T-cell (primary cell): ENCODE measurements at regions not wholly inside any gene's neighbourhood (a gene's known extent, or its start where the extent isn't known, plus 50 kb on each side); places are given as distances from the start of the nearest gene placed in this dataset.
"Not testable (repeated sequence)": the region's sequence is repeated elsewhere in the genome, so short reads cannot be mapped to it uniquely, and the experiment has no call there.

ENCODE experiments used
- ATAC-seq, 4 experiments: fragments of 200-7000 bp in 3 of 4; fragments of 150-1000 bp in 1 of 4; cut with Tn5 transposase; replicated peaks in 1 of 4; 1 replicate in 3 of 4; 2 replicates in 1 of 4; pipeline ENCODE4 v1.10.0; 2021; ENCODE audit warnings: moderate library complexity in 3 of 4, mild to moderate bottlenecking in 2 of 4, moderate number of reproducible peaks in 1 of 4
- CTCF ChIA-PET, 2 donors: fragments of 300-600 bp; sonication (Branson Sonifier 250); formaldehyde crosslinking; loops; one replicate each; lab custom pipeline; 2022; ENCODE audit warnings: antibody characterized with exemption in 2 of 2; lab: Charles Lee
- POLR2A ChIA-PET, 2 donors: fragments of 300-600 bp; sonication (Branson Sonifier 250); formaldehyde crosslinking; loops; one replicate each; lab custom pipeline; 2022; ENCODE audit warnings: antibody characterized with exemption in 2 of 2; lab: Charles Lee
- DNase-seq, 35 experiments: peaks; one replicate each; pipeline versions ENCODE4 v3.0.0 to v3.0.0-alpha.2; 2013 to 2023
- H3K27ac ChIP-seq: one replicate; pipeline ENCODE4 v1.5.1; 2013; ENCODE audit warnings: low read length
- H3K27me3 ChIP-seq, 2 experiments: replicated peaks in 1 of 2; 1 replicate in 1 of 2; 2 replicates in 1 of 2; pipeline versions ENCODE4 v1.6.1 to v1.7.0; 2013; ENCODE audit warnings: low read length in 1 of 2, mixed read lengths in 1 of 2; ENCODE audit not compliant: control insufficient read depth in 2 of 2, insufficient read depth in 2 of 2; ENCODE audit errors: extremely low read depth in 1 of 2
- H3K36me3 ChIP-seq, 2 donors: 1 replicate in 1 of 2; 2 replicates in 1 of 2; pipeline versions ENCODE4 v1.6.1 to v1.7.0; 2013; ENCODE audit warnings: low read length in 1 of 2; ENCODE audit not compliant: control insufficient read depth in 2 of 2, insufficient read depth in 1 of 2; ENCODE audit errors: extremely low read depth in 1 of 2
- H3K4me1 ChIP-seq, 2 experiments: 1 replicate in 1 of 2; 2 replicates in 1 of 2; pipeline versions ENCODE4 v1.6.1 to v1.7.0; 2013; ENCODE audit warnings: low read length in 2 of 2, mixed read lengths in 1 of 2; ENCODE audit not compliant: insufficient read depth in 2 of 2, control insufficient read depth in 1 of 2; ENCODE audit errors: extremely low read depth in 1 of 2
- H3K4me3 ChIP-seq, 2 donors: 1 replicate in 1 of 2; 2 replicates in 1 of 2; pipeline versions ENCODE4 v1.5.1 to v1.7.0; 2013; ENCODE audit warnings: mild to moderate bottlenecking in 2 of 2, low read length in 1 of 2, moderate library complexity in 1 of 2; ENCODE audit not compliant: control insufficient read depth in 1 of 2; ENCODE audit errors: extremely low read depth in 1 of 2
- H3K9me3 ChIP-seq: 2 replicates; pipeline ENCODE4 v1.7.0; 2013
- H3K27ac Mint-ChIP-seq, 2 donors: one replicate each; pipeline ENCODE4 v1.8.0; 2020 to 2021; ENCODE audit warnings: mild to moderate bottlenecking in 2 of 2, mixed read lengths in 2 of 2
- H3K27me3 Mint-ChIP-seq, 2 donors: one replicate each; pipeline ENCODE4 v1.8.0; 2021 to 2022; ENCODE audit warnings: mixed read lengths in 2 of 2
- H3K36me3 Mint-ChIP-seq: one replicate; pipeline ENCODE4 v1.8.0; 2021; ENCODE audit warnings: mixed read lengths
- H3K4me1 Mint-ChIP-seq, 3 donors: one replicate each; pipeline ENCODE4 v1.8.0; 2020 to 2022; ENCODE audit warnings: mixed read lengths in 3 of 3, mild to moderate bottlenecking in 1 of 3
- H3K4me3 Mint-ChIP-seq, 3 donors: one replicate each; pipeline ENCODE4 v1.8.0; 2020 to 2022; ENCODE audit warnings: mild to moderate bottlenecking in 3 of 3, mixed read lengths in 3 of 3, moderate library complexity in 3 of 3
- H3K9me3 Mint-ChIP-seq, 3 donors: one replicate each; pipeline ENCODE4 v1.8.0; 2020 to 2022; ENCODE audit warnings: mixed read lengths in 3 of 3
- WGBS: methylation state at CpG from one replicate; pipeline ENCODE4 v1.1.5; 2013; ENCODE audit warnings: missing lambda C conversion rate; ENCODE audit not compliant: insufficient coverage; 5-methylcytosine and 5-hydroxymethylcytosine counted together

DNA sequence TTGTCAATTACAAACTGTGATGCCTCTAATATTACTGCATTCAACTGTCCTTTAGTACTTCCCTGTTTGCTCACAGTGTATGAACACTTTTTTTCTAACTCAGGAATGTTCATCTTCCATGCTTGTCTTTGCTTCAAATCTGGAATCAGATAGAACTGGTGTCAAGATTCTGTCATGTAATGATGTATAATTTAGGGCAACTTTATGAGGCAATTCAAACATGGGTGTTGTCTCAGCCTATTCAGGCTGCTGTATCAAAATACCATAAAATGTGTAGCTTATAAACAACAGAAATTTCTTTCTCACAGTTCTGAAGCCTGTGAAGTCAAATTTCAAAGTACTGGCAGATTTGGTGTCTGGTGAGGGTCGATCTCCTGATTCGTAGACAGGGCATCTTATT is 1012.9 kb downstream of the RAB28 start:
- Histone ChIP-seq H3K4me1 (no peaks in the 10 kb centered on the region), H3K4me3 (no peak overlapping the region), H3K36me3 (no peaks in the 10 kb centered on the region), H3K27ac (no peak overlapping the region), H3K9me3 (no peaks in the 10 kb centered on the region), H3K27me3 (no peaks in the 10 kb centered on the region)
- no peak overlapping the region for H3K4me3 Mint-ChIP-seq
- CTCF ChIA-PET: no interaction called here
- H3K27ac Mint-ChIP-seq: no peak overlapping the region
- no CpG with 5 or more reads among the region's 2 CpGs for WGBS
- no peak for ATAC-seq
- no peaks in the 10 kb centered on the region for H3K36me3 Mint-ChIP-seq
- H3K27me3 Mint-ChIP-seq: no peaks in the 10 kb centered on the region
- H3K4me1 Mint-ChIP-seq: no peaks in the 10 kb centered on the region
- DNase-seq: no peak
- POLR2A ChIA-PET: no interaction called here
- peaks cover 13 to 24% (median 17%) of the 10 kb centered on the region in 3 donors for H3K9me3 Mint-ChIP-seq

DNA sequence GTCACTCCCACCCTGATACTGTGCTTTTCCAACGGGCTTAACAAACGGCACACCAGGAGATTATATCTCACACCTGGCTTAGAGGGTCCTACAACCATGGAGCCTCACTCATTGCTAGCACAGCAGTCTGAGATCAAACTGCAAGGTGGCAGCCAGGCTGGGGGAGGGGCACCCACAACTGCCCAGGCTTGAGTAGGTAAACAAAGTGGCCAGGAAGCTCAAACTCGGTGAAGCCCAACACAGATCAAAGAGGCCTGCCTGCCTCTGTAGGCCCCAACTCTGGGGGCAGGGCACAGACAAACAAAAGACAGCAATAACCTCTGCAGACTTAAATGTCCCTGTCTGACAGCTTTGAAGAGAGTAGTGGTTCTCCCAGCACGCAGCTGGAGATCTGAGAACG is 1022.6 kb downstream of the RAB28 start:
- H3K27me3 ChIP-seq, POLR2A ChIA-PET, H3K27ac Mint-ChIP-seq, H3K4me3 ChIP-seq, H3K27me3 Mint-ChIP-seq, ATAC-seq, H3K36me3 ChIP-seq, H3K27ac ChIP-seq, H3K4me1 ChIP-seq, H3K4me3 Mint-ChIP-seq, DNase-seq, CTCF ChIA-PET, H3K9me3 ChIP-seq, H3K4me1 Mint-ChIP-seq, H3K36me3 Mint-ChIP-seq: not testable (repeated sequence)
- H3K9me3 Mint-ChIP-seq: peaks cover 5 to 19% (median 9%) of the 10 kb centered on the region in 3 donors
- 78% methylated on average over 3 of the region's 5 CpGs for WGBS

GRCh38 chr4:12459126-12459525 is 1025.0 kb downstream of the RAB28 start:
- DNase-seq (no peak), ATAC-seq (no peak)
- Mint-ChIP-seq H3K4me1 (no peaks in the 10 kb centered on the region), H3K9me3 (peaks cover 5 to 16% (median 9%) of the 10 kb centered on the region in 3 donors), H3K36me3 (no peaks in the 10 kb centered on the region), H3K27me3 (no peaks in the 10 kb centered on the region), H3K27ac (no peak overlapping the region), H3K4me3 (no peak overlapping the region)
- CTCF ChIA-PET: interaction anchor here in 1 of 2 donors (0.9 kb wide), 1 partner anchor 8 kb away, joined by 4 read pairs; no protein-coding TSS in a partner anchor
- H3K36me3 ChIP-seq: no peaks in the 10 kb centered on the region
- POLR2A ChIA-PET: no interaction called here
- no CpG with 5 or more reads among the region's 3 CpGs for WGBS
- no peaks in the 10 kb centered on the region for H3K4me1 ChIP-seq
- no peak overlapping the region for H3K4me3 ChIP-seq
- no peak overlapping the region for H3K27ac ChIP-seq
- no peaks in the 10 kb centered on the region for H3K9me3 ChIP-seq
- no peaks in the 10 kb centered on the region for H3K27me3 ChIP-seq

DNA sequence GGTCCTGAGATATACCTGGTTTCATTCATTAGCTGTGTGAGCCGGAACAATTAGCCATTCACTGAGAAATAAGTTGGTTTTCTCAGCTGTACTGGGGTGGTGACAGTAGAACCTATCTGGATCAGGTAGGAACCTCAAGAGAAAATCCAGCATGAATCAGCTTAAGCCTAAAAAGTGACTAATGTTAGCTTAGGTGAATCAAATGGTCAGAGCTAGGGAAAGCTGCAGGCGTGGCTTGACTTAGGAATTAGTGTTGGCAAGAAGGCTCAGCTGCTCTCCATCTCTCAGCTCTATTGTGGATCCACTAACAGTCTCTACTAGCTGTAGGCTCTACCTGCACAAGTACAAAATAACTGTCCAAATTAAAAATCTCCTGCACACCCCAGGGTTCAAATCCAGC is 1025.5 kb downstream of the RAB28 start:
- H3K27me3 Mint-ChIP-seq: no peaks in the 10 kb centered on the region
- DNase-seq (no peak), ATAC-seq (no peak)
- H3K27ac Mint-ChIP-seq: no peak overlapping the region
- no peak overlapping the region for H3K4me3 Mint-ChIP-seq
- no peaks in the 10 kb centered on the region for H3K9me3 ChIP-seq
- H3K27ac ChIP-seq: no peak overlapping the region
- no peaks in the 10 kb centered on the region for H3K27me3 ChIP-seq
- 90% methylated on average over 2 of the region's 2 CpGs for WGBS
- peaks cover 5 to 16% (median 9%) of the 10 kb centered on the region in 3 donors for H3K9me3 Mint-ChIP-seq
- no peak overlapping the region for H3K4me3 ChIP-seq
- CTCF ChIA-PET: interaction anchor here in 1 of 2 donors (0.9 kb wide), 1 partner anchor 8 kb away, joined by 4 read pairs; no protein-coding TSS in a partner anchor
- H3K4me1 Mint-ChIP-seq: no peaks in the 10 kb centered on the region
- no peaks in the 10 kb centered on the region for H3K36me3 ChIP-seq
- H3K36me3 Mint-ChIP-seq: no peaks in the 10 kb centered on the region
- POLR2A ChIA-PET: no interaction called here
- no peaks in the 10 kb centered on the region for H3K4me1 ChIP-seq

DNA sequence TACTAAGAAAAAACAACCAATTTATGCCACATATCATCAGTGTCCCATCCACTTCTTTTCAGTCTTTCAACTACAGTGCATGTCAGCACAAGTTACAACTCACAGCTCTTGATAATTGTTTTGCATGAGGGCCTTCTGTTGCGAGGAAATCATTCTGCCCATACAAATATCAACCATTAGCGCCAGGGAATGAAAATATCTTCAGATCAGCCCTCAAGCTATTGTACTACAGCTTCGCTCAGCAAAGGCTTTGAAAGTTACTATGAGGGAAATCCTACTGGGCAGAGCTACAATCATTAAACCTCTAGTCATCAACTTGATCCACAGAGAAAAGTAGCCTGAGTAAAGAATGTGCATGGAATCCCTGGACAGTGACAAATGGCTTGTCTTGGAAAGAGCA is 1023.6 kb upstream of the HS3ST1 start:
- CTCF ChIA-PET: no interaction called here

DNA sequence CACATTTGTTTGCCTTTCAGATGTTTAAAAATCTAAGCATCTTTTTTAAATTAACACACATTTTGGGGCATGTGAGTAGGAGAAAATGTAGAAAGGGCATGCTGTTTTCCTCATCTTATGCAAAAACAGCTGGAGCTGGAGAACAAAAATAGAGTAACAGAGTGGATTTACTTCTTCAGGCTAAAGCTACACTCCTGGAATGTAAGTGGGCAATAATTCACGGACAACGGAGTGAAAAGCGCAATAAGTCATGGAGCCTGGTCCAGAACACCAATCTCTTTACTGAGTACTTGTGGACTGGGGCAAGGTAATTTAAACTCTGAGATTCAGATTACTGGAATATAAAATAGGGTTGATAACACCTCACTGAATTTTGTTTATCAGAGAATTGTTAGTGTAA is 1018.8 kb upstream of the HS3ST1 start:
- WGBS: no CpG with 5 or more reads among the region's 3 CpGs
- ChIA-PET POLR2A (no interaction called here), CTCF (no interaction called here)
- Mint-ChIP-seq H3K36me3 (no peaks in the 10 kb centered on the region), H3K9me3 (peaks cover 18 to 35% (median 23%) of the 10 kb centered on the region in 3 donors), H3K4me3 (no peak overlapping the region), H3K27ac (no peak overlapping the region), H3K27me3 (no peaks in the 10 kb centered on the region), H3K4me1 (no peaks in the 10 kb centered on the region)
- Histone ChIP-seq H3K4me1 (no peaks in the 10 kb centered on the region), H3K4me3 (no peak overlapping the region), H3K27ac (no peak overlapping the region), H3K9me3 (no peaks in the 10 kb centered on the region), H3K27me3 (no peaks in the 10 kb centered on the region), H3K36me3 (no peaks in the 10 kb centered on the region)
- DNase-seq (no peak), ATAC-seq (no peak)

More for the DNA sequence above, 1023.6 kb upstream of the HS3ST1 start:
- Histone ChIP-seq H3K4me1 (no peaks in the 10 kb centered on the region), H3K4me3 (no peak overlapping the region), H3K27ac (no peak overlapping the region), H3K9me3 (no peaks in the 10 kb centered on the region), H3K27me3 (no peaks in the 10 kb centered on the region), H3K36me3 (no peaks in the 10 kb centered on the region)
- WGBS: 83% methylated on average over 1 of the region's 3 CpGs
- Mint-ChIP-seq H3K9me3 (peaks cover 15 to 39% (median 17%) of the 10 kb centered on the region in 3 donors), H3K4me3 (no peak overlapping the region), H3K27ac (no peak overlapping the region), H3K36me3 (no peaks in the 10 kb centered on the region), H3K4me1 (no peaks in the 10 kb centered on the region), H3K27me3 (no peaks in the 10 kb centered on the region)
- POLR2A ChIA-PET: no interaction called here
- no peak for ATAC-seq
- DNase-seq: no peak

DNA sequence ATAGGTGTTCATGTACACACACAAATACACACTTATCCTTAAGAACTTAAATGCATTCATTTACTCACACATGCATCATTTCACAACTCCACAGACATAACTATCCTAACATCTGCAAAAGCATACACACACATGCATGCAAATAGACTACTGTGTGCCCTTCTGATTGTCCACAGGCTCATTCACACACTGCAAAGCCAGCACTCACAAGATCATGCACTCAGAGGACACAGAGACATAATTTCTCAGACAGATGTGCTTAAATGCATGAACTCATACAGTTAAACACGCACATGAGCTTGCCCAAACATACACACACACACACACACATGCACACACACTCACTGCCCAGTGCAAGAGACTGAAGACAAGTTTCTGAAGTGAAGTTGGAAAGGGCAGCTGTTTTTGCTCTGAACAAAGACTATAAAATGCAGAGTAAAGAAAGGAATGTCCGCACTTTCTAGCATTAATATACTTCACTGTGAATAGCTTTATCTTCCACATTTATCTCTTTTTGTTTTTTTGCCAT is 1018.0 kb upstream of the HS3ST1 start:
- no peak for DNase-seq
- Mint-ChIP-seq H3K4me3 (no peak overlapping the region), H3K4me1 (no peaks in the 10 kb centered on the region), H3K9me3 (peaks cover 18 to 30% (median 23%) of the 10 kb centered on the region in 3 donors), H3K27ac (no peak overlapping the region), H3K27me3 (no peaks in the 10 kb centered on the region), H3K36me3 (no peaks in the 10 kb centered on the region)
- ChIA-PET POLR2A (no interaction called here), CTCF (no interaction called here)
- Histone ChIP-seq H3K4me3 (no peak overlapping the region), H3K27me3 (no peaks in the 10 kb centered on the region), H3K36me3 (no peaks in the 10 kb centered on the region), H3K27ac (no peak overlapping the region), H3K4me1 (no peaks in the 10 kb centered on the region), H3K9me3 (no peaks in the 10 kb centered on the region)
- no peak for ATAC-seq
- no CpG with 5 or more reads among the region's 2 CpGs for WGBS
